ENCODE measurements at regions not wholly inside any gene's neighbourhood (a gene's known extent, or its start where the extent isn't known, plus 50 kb on each side); places are given as distances from the start of the nearest gene placed in this dataset.

DNA sequence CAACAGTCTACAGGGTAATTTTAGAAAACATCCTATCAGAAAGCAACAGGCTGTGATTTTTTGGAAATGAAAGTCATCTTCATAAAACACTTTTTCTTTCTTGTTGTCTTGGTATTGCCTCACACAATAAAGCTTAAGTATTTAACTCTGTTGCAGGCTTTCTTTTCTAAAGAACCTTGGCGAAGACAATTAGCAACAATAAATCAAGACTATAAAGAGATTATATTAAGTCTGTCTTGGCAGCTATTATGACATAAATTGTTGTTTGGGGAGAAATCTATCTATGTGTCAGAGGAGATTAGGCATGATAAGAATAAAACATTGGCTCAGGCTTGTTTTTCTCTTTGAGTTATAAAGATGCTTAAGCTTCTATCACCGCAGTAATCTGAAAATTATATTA, 1774.8 kb downstream of the ARAP2 start:
- TF ChIP-seq CTCF (IDR thresholded peaks at IDR 0.05): no peak
- no peak for TF ChIP-seq ZFX (IDR thresholded peaks at IDR 0.05; ENCODE audit: borderline replicate concordance)

Measured in 22Rv1 (cell line).